HepG2 (cell line): ENCODE measurements at regions not wholly inside any gene's neighbourhood (a gene's known extent, or its start where the extent isn't known, plus 50 kb on each side); places are given as distances from the start of the nearest gene placed in this dataset.

Experiments used
- FOXK2 ChIP-seq: fragments of 450-650 bp; IDR thresholded peaks from 2 replicates; pipeline ENCODE4 v1.6.1; 2016
- GATAD1 ChIP-seq: IDR thresholded peaks from 2 replicates; pipeline ENCODE4 v1.6.1; 2016; ENCODE audit warnings: missing genetic modification reagents, missing compliant biosample characterization
- GTF2F1 ChIP-seq: fragments of 150-350 bp; IDR thresholded peaks from 2 replicates; pipeline ENCODE4 v1.6.1; 2014; ENCODE audit warnings: low read length
- GZF1 ChIP-seq: sonication (generic); formaldehyde crosslinking; IDR thresholded peaks from 2 replicates; pipeline ENCODE4 v1.5.1; 2020; ENCODE audit warnings: mild to moderate bottlenecking, missing genetic modification reagents
- HIVEP1 ChIP-seq: sonication (generic); formaldehyde crosslinking; IDR thresholded peaks from 2 replicates; pipeline ENCODE4 v1.4.0; 2020; ENCODE audit warnings: mild to moderate bottlenecking, missing genetic modification reagents
- KAT2B ChIP-seq: fragments of 150-350 bp; IDR thresholded peaks from 2 replicates; pipeline ENCODE4 v1.6.1; 2014; ENCODE audit warnings: low read depth, low read length, borderline replicate concordance
- MEF2D ChIP-seq: sonication (generic); formaldehyde crosslinking; IDR thresholded peaks from 2 replicates; pipeline ENCODE4 v1.5.1; 2020; ENCODE audit warnings: mild to moderate bottlenecking, missing genetic modification reagents
- NONO ChIP-seq, 2 experiments: fragments of 450-650 bp in 1 of 2; sonication (generic) in 1 of 2; formaldehyde crosslinking in 1 of 2; IDR thresholded peaks in 1 of 2; conservative IDR thresholded peaks in 1 of 2; 2 replicates each; pipeline versions ENCODE4 v1.6.1 to v1.8.0; 2017 to 2022; ENCODE audit warnings: mild to moderate bottlenecking in 1 of 2, missing genetic modification reagents in 1 of 2, moderate library complexity in 1 of 2
- PCBP2 ChIP-seq: fragments of 200-400 bp; formaldehyde crosslinking; optimal IDR thresholded peaks from 2 replicates; pipeline ENCODE3; 2018; ENCODE audit warnings: low read length, low read depth; ENCODE audit not compliant: poor library complexity, severe bottlenecking
- SNRNP70 ChIP-seq: fragments of 200-400 bp; formaldehyde crosslinking; IDR thresholded peaks from 2 replicates; pipeline ENCODE4 v1.6.1; 2017; ENCODE audit warnings: mild to moderate bottlenecking, low read depth, low read length, moderate library complexity
- SP140L ChIP-seq: sonication (generic); formaldehyde crosslinking; IDR thresholded peaks from 2 replicates; pipeline ENCODE4 v1.4.0; 2020; ENCODE audit warnings: missing genetic modification reagents, borderline replicate concordance
- SP2 ChIP-seq: sonication (generic); formaldehyde crosslinking; IDR thresholded peaks from 2 replicates; pipeline ENCODE4 v1.5.1; 2020; ENCODE audit warnings: mild to moderate bottlenecking, missing genetic modification reagents
- TBL1XR1 ChIP-seq: fragments of 150-350 bp; IDR thresholded peaks from 2 replicates; pipeline ENCODE4 v1.6.1; 2014; ENCODE audit warnings: borderline replicate concordance, low read length; ENCODE audit not compliant: partially characterized antibody
- ZNF143 ChIP-seq: sonication (generic); formaldehyde crosslinking; IDR thresholded peaks from 2 replicates; pipeline ENCODE4 v1.4.0; 2020; ENCODE audit warnings: missing genetic modification reagents
- ZNF205 ChIP-seq: IDR thresholded peaks from 2 replicates; pipeline ENCODE4 v1.6.1; 2018; ENCODE audit warnings: missing biosample characterization, missing genetic modification reagents
- ZNF672 ChIP-seq: sonication (generic); formaldehyde crosslinking; IDR thresholded peaks from 2 replicates; pipeline ENCODE4 v1.8.1; 2022; ENCODE audit warnings: missing genetic modification reagents
- TF ChIP-seq, protein P1 (sequence below): IDR thresholded peaks from 2 replicates; pipeline ENCODE4 v1.6.1; 2016; ENCODE audit warnings: missing genetic modification reagents, missing compliant biosample characterization
- TF ChIP-seq, protein P2 (sequence below): sonication (generic); formaldehyde crosslinking; IDR thresholded peaks from 2 replicates; pipeline ENCODE4 v1.8.1; 2022; ENCODE audit warnings: low read depth, mild to moderate bottlenecking, missing genetic modification reagents
- TF ChIP-seq, protein P3 (sequence below): sonication (generic); formaldehyde crosslinking; IDR thresholded peaks from 2 replicates; pipeline ENCODE4 v1.5.1; 2020; ENCODE audit warnings: mild to moderate bottlenecking, missing genetic modification reagents, borderline replicate concordance
- TF ChIP-seq, protein P4 (sequence below): IDR thresholded peaks from 2 replicates; pipeline ENCODE4 v1.6.1; 2016; ENCODE audit warnings: missing biosample characterization, missing genetic modification reagents, low read depth

DNA sequence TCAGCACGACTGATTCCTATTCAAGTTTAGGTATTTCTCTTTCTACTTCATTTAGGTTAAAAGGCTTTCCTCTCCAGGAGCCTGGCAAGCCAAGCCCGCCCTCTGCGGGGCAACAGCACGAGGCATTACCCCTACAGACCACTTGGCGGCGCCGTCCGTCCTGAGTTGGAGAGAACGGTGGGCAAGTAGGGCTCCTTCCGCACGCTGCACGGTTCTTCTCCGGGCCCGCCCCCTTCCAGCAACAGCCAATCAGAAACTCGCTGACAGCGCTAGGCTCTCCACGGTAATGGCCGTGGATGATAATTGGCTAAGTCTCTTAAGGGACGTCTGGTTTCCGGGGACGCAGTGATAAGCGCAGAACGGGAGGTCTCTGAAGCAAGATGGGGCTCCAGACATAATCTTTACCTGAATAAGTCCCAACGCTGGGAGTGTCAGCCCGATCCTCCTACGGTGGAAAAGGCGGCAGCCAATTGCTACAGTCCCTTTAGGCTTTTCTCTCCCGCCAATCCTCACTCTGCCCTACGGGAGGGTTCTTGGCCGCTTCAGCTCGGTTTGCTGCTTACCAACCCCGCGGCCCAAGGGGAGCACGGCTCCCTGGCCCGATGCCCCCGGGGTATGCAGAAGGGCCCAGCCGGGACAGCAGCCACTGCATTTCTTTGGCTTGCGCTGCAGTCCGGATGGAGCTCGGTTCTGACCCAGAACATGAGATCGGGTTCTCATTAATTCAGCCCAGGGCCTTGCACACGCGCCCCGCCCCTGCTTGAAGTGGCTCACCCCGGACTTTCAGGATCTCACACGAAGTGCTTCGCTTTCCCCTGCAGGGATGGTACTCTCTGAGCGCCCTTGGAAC is 206.9 kb upstream of the PKDCC start (continued):
- TF ChIP-seq, protein P1, sequence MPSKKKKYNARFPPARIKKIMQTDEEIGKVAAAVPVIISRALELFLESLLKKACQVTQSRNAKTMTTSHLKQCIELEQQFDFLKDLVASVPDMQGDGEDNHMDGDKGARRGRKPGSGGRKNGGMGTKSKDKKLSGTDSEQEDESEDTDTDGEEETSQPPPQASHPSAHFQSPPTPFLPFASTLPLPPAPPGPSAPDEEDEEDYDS (CRISPR knock-in tag) = peak; percentile 85
- peak; percentile 59 for TF ChIP-seq TBL1XR1
- TF ChIP-seq, protein P2, sequence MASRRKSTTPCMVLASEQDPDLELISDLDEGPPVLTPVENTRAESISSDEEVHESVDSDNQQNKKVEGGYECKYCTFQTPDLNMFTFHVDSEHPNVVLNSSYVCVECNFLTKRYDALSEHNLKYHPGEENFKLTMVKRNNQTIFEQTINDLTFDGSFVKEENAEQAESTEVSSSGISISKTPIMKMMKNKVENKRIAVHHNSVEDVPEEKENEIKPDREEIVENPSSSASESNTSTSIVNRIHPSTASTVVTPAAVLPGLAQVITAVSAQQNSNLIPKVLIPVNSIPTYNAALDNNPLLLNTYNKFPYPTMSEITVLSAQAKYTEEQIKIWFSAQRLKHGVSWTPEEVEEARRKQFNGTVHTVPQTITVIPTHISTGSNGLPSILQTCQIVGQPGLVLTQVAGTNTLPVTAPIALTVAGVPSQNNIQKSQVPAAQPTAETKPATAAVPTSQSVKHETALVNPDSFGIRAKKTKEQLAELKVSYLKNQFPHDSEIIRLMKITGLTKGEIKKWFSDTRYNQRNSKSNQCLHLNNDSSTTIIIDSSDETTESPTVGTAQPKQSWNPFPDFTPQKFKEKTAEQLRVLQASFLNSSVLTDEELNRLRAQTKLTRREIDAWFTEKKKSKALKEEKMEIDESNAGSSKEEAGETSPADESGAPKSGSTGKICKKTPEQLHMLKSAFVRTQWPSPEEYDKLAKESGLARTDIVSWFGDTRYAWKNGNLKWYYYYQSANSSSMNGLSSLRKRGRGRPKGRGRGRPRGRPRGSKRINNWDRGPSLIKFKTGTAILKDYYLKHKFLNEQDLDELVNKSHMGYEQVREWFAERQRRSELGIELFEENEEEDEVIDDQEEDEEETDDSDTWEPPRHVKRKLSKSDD (CRISPR knock-in tag) = peak; percentile 66; the same call in 1 of the 2 replicates
- TF ChIP-seq SNRNP70 = no peak
- no peak for TF ChIP-seq KAT2B
- no peak for TF ChIP-seq ZNF672 (CRISPR knock-in tag)
- TF ChIP-seq GZF1 = no peak
- TF ChIP-seq FOXK2 = no peak
- peak; percentile 74; the same call in 1 of the 2 replicates for TF ChIP-seq MEF2D (CRISPR knock-in tag)
- no peak for TF ChIP-seq PCBP2
- peak; percentile 89 for TF ChIP-seq GATAD1 (CRISPR knock-in tag)
- peak; percentile 74 for TF ChIP-seq HIVEP1 (CRISPR knock-in tag)
- peak; percentile 81 for TF ChIP-seq ZNF205 (CRISPR knock-in tag)
- TF ChIP-seq, protein P3, sequence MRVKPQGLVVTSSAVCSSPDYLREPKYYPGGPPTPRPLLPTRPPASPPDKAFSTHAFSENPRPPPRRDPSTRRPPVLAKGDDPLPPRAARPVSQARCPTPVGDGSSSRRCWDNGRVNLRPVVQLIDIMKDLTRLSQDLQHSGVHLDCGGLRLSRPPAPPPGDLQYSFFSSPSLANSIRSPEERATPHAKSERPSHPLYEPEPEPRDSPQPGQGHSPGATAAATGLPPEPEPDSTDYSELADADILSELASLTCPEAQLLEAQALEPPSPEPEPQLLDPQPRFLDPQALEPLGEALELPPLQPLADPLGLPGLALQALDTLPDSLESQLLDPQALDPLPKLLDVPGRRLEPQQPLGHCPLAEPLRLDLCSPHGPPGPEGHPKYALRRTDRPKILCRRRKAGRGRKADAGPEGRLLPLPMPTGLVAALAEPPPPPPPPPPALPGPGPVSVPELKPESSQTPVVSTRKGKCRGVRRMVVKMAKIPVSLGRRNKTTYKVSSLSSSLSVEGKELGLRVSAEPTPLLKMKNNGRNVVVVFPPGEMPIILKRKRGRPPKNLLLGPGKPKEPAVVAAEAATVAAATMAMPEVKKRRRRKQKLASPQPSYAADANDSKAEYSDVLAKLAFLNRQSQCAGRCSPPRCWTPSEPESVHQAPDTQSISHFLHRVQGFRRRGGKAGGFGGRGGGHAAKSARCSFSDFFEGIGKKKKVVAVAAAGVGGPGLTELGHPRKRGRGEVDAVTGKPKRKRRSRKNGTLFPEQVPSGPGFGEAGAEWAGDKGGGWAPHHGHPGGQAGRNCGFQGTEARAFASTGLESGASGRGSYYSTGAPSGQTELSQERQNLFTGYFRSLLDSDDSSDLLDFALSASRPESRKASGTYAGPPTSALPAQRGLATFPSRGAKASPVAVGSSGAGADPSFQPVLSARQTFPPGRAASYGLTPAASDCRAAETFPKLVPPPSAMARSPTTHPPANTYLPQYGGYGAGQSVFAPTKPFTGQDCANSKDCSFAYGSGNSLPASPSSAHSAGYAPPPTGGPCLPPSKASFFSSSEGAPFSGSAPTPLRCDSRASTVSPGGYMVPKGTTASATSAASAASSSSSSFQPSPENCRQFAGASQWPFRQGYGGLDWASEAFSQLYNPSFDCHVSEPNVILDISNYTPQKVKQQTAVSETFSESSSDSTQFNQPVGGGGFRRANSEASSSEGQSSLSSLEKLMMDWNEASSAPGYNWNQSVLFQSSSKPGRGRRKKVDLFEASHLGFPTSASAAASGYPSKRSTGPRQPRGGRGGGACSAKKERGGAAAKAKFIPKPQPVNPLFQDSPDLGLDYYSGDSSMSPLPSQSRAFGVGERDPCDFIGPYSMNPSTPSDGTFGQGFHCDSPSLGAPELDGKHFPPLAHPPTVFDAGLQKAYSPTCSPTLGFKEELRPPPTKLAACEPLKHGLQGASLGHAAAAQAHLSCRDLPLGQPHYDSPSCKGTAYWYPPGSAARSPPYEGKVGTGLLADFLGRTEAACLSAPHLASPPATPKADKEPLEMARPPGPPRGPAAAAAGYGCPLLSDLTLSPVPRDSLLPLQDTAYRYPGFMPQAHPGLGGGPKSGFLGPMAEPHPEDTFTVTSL = no peak
- TF ChIP-seq ZNF143 (CRISPR knock-in tag) = peak; percentile 55; the same call in 1 of the 2 replicates
- 0 out of 2 replicates have a peak, but pooled peaks have one; percentile 40 for TF ChIP-seq GTF2F1
- TF ChIP-seq NONO (IDR thresholded peaks at IDR 0.05) = no peak
- TF ChIP-seq NONO (CRISPR knock-in tag; conservative IDR thresholded peaks at IDR 0.05) = peak; percentile 75
- peak; percentile 88 for TF ChIP-seq SP2 (CRISPR knock-in tag)
- TF ChIP-seq SP140L (CRISPR knock-in tag) = peak; percentile 92; the same call in 1 of the 2 replicates
- TF ChIP-seq, protein P4, sequence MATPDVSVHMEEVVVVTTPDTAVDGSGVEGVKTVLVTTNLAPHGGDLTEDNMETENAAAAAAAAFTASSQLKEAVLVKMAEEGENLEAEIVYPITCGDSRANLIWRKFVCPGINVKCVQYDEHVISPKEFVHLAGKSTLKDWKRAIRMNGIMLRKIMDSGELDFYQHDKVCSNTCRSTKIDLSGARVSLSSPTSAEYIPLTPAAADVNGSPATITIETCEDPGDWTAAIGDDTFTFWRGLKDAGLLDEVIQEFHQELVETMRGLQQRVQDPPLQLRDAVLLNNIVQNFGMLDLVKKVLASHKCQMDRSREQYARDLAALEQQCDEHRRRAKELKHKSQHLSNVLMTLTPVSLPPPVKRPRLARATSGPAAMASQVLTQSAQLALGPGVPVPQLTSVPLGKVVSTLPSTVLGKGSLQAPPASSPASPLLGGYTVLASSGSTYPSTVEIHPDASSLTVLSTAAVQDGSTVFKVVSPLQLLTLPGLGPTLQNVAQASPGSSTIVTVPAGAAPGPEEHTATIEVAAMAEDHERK (CRISPR knock-in tag) = peak; percentile 88
